ENCODE measurements at regions not wholly inside any gene's neighbourhood (a gene's known extent, or its start where the extent isn't known, plus 50 kb on each side); places are given as distances from the start of the nearest gene placed in this dataset.

- no peak for TF ChIP-seq POLR2A (IDR thresholded peaks at IDR 0.05)
- TF ChIP-seq, protein P1, sequence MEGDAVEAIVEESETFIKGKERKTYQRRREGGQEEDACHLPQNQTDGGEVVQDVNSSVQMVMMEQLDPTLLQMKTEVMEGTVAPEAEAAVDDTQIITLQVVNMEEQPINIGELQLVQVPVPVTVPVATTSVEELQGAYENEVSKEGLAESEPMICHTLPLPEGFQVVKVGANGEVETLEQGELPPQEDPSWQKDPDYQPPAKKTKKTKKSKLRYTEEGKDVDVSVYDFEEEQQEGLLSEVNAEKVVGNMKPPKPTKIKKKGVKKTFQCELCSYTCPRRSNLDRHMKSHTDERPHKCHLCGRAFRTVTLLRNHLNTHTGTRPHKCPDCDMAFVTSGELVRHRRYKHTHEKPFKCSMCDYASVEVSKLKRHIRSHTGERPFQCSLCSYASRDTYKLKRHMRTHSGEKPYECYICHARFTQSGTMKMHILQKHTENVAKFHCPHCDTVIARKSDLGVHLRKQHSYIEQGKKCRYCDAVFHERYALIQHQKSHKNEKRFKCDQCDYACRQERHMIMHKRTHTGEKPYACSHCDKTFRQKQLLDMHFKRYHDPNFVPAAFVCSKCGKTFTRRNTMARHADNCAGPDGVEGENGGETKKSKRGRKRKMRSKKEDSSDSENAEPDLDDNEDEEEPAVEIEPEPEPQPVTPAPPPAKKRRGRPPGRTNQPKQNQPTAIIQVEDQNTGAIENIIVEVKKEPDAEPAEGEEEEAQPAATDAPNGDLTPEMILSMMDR (IDR thresholded peaks at IDR 0.05 in 8 of 11, conservative IDR thresholded peaks at IDR 0.05 in 3 of 11) = no peak
Observed at GRCh38 chr1:106676021-106676420, 380.5 kb upstream of the PRMT6 start.
